GM12878 (cell line): ENCODE measurements at regions not wholly inside any gene's neighbourhood (a gene's known extent, or its start where the extent isn't known, plus 50 kb on each side); places are given as distances from the start of the nearest gene placed in this dataset.

Source experiments
- ATAC-seq: fragments of 200-7000 bp; cut with Tn5 transposase; 3 replicates; pipeline ENCODE4 v1.9.1; 2020; ENCODE audit warnings: mild to moderate bottlenecking, moderate library complexity
- BruUV-seq: library from RNA; stranded (reverse); fragments of 400-500 nt; replicated peaks from 2 replicates; lab custom pipeline; 2021; lab: Mats Ljungman, UMichigan
- CTCF ChIA-PET: fragments of 300-600 bp; sonication (Branson Sonifier 250); formaldehyde crosslinking; extraction: SDS; loops from one replicate; lab custom pipeline; 2021; ENCODE audit warnings: inconsistent platforms; lab: Yijun Ruan, JAX
- POLR2A ChIA-PET: fragments of 350-600 bp; formaldehyde crosslinking; extraction: SDS; loops from one replicate; lab custom pipeline; 2021; ENCODE audit warnings: inconsistent platforms; lab: Charles Lee
- RAD21 ChIA-PET: fragments of 300-600 bp; sonication (Branson Sonifier 250); formaldehyde crosslinking; loops from one replicate; lab custom pipeline; 2023; ENCODE audit warnings: antibody characterized with exemption; ENCODE audit not compliant: unreplicated experiment; lab: Charles Lee
- SMC1A ChIA-PET: fragments of 300-600 bp; sonication (Branson Sonifier 250); formaldehyde crosslinking; loops from one replicate; lab custom pipeline; 2023; ENCODE audit not compliant: unreplicated experiment, uncharacterized antibody; lab: Charles Lee
- DNase-seq: peaks from one replicate; pipeline ENCODE4 v3.0.0-alpha.2; 2011; ENCODE audit warnings: low read depth, low spot score
- FAIRE-seq: peaks from 3 replicates; lab custom pipeline; 2011; peaks lifted over from hg19 to GRCh38; lab: Jason Lieb, UNC
- H2AFZ ChIP-seq: 2 replicates; pipeline ENCODE4 v1.6.0; 2011; ENCODE audit warnings: low read depth, low read length, control low read depth; ENCODE audit not compliant: control insufficient read depth
- H3K27ac ChIP-seq: 2 replicates; pipeline ENCODE4 v1.5.1; 2011; ENCODE audit warnings: control low read depth; ENCODE audit not compliant: control insufficient read depth, insufficient read depth
- H3K27me3 ChIP-seq, 2 experiments: replicated peaks in 1 of 2; 2 replicates each; pipeline versions ENCODE4 v1.6.0 to v1.6.1; 2011; ENCODE audit warnings: low read length in 1 of 2; ENCODE audit not compliant: control insufficient read depth in 2 of 2, insufficient read depth in 2 of 2
- H3K36me3 ChIP-seq, 2 experiments: 2 replicates each; pipeline ENCODE4 v1.5.1; 2011; ENCODE audit warnings: low read length in 1 of 2; ENCODE audit not compliant: control insufficient read depth in 2 of 2, insufficient read depth in 2 of 2
- H3K4me1 ChIP-seq: 2 replicates; pipeline ENCODE4 v1.6.1; 2011; ENCODE audit warnings: mild to moderate bottlenecking, low read length, moderate library complexity, mixed read lengths; ENCODE audit not compliant: control insufficient read depth, insufficient read depth
- H3K4me2 ChIP-seq: 2 replicates; pipeline ENCODE4 v1.6.0; 2011; ENCODE audit warnings: control low read depth; ENCODE audit not compliant: control insufficient read depth, insufficient read depth
- H3K4me3 ChIP-seq: fragments of 200-600 bp; sonication (generic); 2 replicates; pipeline ENCODE4 v1.5.1; 2016
- H3K79me2 ChIP-seq: 2 replicates; pipeline ENCODE4 v1.6.0; 2011; ENCODE audit warnings: low read length; ENCODE audit not compliant: control insufficient read depth, insufficient read depth
- H3K9ac ChIP-seq: 2 replicates; pipeline ENCODE4 v1.8.0; 2011; ENCODE audit warnings: low read length, control low read depth, mixed read lengths; ENCODE audit not compliant: control insufficient read depth, insufficient read depth
- H3K9me3 ChIP-seq: replicated peaks from 3 replicates; pipeline ENCODE4 v1.5.1; 2011; ENCODE audit warnings: mild to moderate bottlenecking, low read length; ENCODE audit not compliant: control insufficient read depth, insufficient read depth
- H4K20me1 ChIP-seq: 2 replicates; pipeline ENCODE4 v1.6.0; 2011; ENCODE audit not compliant: control insufficient read depth, insufficient read depth
- EZH2 ChIP-seq: IDR thresholded peaks from 2 replicates; pipeline ENCODE4 v1.6.1; 2012; ENCODE audit warnings: low read depth, mild to moderate bottlenecking, control low read depth, inconsistent platforms, low read length, borderline replicate concordance; ENCODE audit not compliant: control insufficient read depth
- JUND ChIP-seq: IDR thresholded peaks from 2 replicates; pipeline ENCODE4 v1.6.1; 2012; ENCODE audit warnings: low read depth, mild to moderate bottlenecking, low read length, improper control_type of control experiment, moderate library complexity
- MTA3 ChIP-seq: IDR thresholded peaks from 2 replicates; pipeline ENCODE4 v1.6.1; 2012; ENCODE audit warnings: low read length, inconsistent platforms, borderline replicate concordance
- RAD21 ChIP-seq: IDR thresholded peaks from 2 replicates; pipeline ENCODE4 v1.6.1; 2011; ENCODE audit warnings: mild to moderate bottlenecking, low read depth, low read length, moderate library complexity; ENCODE audit not compliant: insufficient read depth
- SMAD1 ChIP-seq: fragments of 450-650 bp; IDR thresholded peaks from 2 replicates; pipeline ENCODE4 v1.6.1; 2018; ENCODE audit warnings: mild to moderate bottlenecking, low read depth; ENCODE audit not compliant: partially characterized antibody
- YBX1 ChIP-seq: fragments of 450-650 bp; IDR thresholded peaks from 2 replicates; pipeline ENCODE4 v1.6.1; 2016; ENCODE audit warnings: antibody characterized with exemption
- WGBS: methylation state at CpG from one replicate; pipeline ENCODE4 v1.1.6; 2016; ENCODE audit warnings: low lambda C conversion rate; ENCODE audit not compliant: insufficient replicate concordance, insufficient coverage; ENCODE audit errors: missing lambda C conversion rate; 5-methylcytosine and 5-hydroxymethylcytosine counted together
- in situ Hi-C: fragments of 300-500 bp; cut with MboI; formaldehyde crosslinking; loops from 9 replicates; pipeline ENCODE4 v1.14.3; 2018; ENCODE audit warnings: mixed read lengths
- intact Hi-C: fragments of 100-400 bp; cut with micrococcal nuclease; formaldehyde crosslinking; loops from one replicate; pipeline ENCODE4 v1.14.2; 2022; ENCODE audit not compliant: unreplicated experiment
- TF ChIP-seq, protein P1 (sequence below): fragments of 150-350 bp; IDR thresholded peaks from 2 replicates; pipeline ENCODE4 v1.6.1; 2016; ENCODE audit warnings: low read depth, low read length

DNA sequence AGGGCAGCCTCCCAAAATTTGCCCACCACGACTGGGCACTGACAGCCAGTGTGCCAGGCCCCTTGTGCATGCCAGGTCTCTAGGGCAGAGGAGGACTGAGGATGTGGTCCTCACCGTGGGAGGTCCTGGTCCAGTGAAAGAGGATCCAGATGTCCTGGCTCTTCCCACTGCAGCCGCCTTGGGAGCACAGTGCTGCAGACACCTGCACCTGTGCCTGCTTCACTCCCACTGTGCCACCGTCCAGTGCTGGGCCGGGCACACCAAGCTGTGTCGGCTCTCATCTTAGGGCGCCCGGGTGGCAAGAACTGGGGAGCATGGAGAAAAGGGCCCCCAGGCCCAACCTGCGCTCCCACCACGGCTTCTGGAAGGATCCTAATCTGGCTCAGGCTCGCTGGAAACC is 1147.1 kb downstream of the BRD1 start:
- in situ Hi-C loops = no loop called here
- ChIA-PET SMC1A (no interaction called here), CTCF (no interaction called here), RAD21 (no interaction called here), POLR2A (no interaction called here)
- Histone ChIP-seq H3K27ac (no peak overlapping the region), H3K27me3 (no peaks in the 10 kb centered on the region), H3K4me2 (no peak overlapping the region), H3K36me3 (no peaks in the 10 kb centered on the region), H3K79me2 (no peaks in the 10 kb centered on the region), H3K4me1 (no peaks in the 10 kb centered on the region), H3K4me3 (no peak overlapping the region), H4K20me1 (no peaks in the 10 kb centered on the region), H3K9me3 (no peaks in the 10 kb centered on the region; the same call in 2 of the 3 replicates), H2AFZ (no peak overlapping the region), H3K9ac (no peak overlapping the region)
- ATAC-seq (no peak), DNase-seq (no peak), FAIRE-seq (no peak)
- intact Hi-C loops = no loop called here
- 38% methylated on average over 11 of the region's 11 CpGs for WGBS
- TF ChIP-seq JUND = no peak
- no peak for TF ChIP-seq EZH2
- no peak for TF ChIP-seq MTA3
- TF ChIP-seq, protein P1, sequence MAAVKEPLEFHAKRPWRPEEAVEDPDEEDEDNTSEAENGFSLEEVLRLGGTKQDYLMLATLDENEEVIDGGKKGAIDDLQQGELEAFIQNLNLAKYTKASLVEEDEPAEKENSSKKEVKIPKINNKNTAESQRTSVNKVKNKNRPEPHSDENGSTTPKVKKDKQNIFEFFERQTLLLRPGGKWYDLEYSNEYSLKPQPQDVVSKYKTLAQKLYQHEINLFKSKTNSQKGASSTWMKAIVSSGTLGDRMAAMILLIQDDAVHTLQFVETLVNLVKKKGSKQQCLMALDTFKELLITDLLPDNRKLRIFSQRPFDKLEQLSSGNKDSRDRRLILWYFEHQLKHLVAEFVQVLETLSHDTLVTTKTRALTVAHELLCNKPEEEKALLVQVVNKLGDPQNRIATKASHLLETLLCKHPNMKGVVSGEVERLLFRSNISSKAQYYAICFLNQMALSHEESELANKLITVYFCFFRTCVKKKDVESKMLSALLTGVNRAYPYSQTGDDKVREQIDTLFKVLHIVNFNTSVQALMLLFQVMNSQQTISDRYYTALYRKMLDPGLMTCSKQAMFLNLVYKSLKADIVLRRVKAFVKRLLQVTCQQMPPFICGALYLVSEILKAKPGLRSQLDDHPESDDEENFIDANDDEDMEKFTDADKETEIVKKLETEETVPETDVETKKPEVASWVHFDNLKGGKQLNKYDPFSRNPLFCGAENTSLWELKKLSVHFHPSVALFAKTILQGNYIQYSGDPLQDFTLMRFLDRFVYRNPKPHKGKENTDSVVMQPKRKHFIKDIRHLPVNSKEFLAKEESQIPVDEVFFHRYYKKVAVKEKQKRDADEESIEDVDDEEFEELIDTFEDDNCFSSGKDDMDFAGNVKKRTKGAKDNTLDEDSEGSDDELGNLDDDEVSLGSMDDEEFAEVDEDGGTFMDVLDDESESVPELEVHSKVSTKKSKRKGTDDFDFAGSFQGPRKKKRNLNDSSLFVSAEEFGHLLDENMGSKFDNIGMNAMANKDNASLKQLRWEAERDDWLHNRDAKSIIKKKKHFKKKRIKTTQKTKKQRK = no peak
- TF ChIP-seq SMAD1 = no peak
- no peak for TF ChIP-seq RAD21
- TF ChIP-seq YBX1 = no peak
- BruUV-seq = no TSS peak
